Fibroblast of skin of left quadriceps (primary cell): ENCODE measurements at regions not wholly inside any gene's neighbourhood (a gene's known extent, or its start where the extent isn't known, plus 50 kb on each side); places are given as distances from the start of the nearest gene placed in this dataset.
A peak's percentile ranks its signal among the peaks of the same experiment; 100 is the strongest.
"Not testable (repeated sequence)": the region's sequence is repeated elsewhere in the genome, so short reads cannot be mapped to it uniquely, and the experiment has no call there.

ENCODE experiments used
- DNase-seq, 2 experiments: peaks; one replicate each; pipeline ENCODE4 v3.0.0-alpha.2; 2013; ENCODE audit warnings: low read depth in 2 of 2

DNA sequence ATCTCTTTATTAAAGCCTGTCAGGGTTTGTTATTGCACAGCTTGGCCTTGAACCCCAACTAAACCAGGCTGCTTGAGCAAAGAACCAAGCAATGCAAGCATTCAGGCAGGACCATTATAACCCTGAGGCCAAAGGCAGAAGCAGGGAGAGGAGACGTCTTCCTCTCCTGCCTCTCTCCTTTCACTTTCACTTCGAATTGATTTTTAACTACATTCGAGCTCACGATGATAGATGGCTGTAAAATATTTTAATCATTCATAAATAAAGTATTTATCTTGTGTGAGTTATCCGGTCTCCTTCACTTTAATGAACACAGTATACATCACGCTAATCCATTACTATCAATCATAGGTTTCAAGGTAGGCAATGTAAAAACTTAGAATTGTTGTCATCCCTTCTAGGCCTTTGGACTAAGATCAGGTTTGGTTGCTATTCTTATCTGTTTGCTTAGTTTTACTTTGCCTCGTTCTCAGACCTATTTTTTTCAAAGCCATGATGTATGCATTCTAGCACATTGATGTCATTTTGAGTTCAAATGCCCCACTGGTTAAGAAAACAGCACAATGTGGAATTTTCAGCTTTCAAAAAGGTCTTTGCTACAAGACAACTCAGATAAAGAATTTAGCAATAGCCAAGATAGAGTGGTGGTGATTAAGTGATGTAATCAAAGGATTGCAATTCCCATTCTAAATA lies 480.2 kb upstream of the RUNX1 start:
- DNase-seq = no peak

- DNase-seq = no peak
Measured at GRCh38 chr21:35528116-35529042, 479.3 kb upstream of the RUNX1 start.

- no peak for DNase-seq
Measured at GRCh38 chr21:35527358-35527757, 478.3 kb upstream of the RUNX1 start.

- no peak for DNase-seq
Measured at GRCh38 chr21:35525443-35525842, 476.3 kb upstream of the RUNX1 start.

DNA sequence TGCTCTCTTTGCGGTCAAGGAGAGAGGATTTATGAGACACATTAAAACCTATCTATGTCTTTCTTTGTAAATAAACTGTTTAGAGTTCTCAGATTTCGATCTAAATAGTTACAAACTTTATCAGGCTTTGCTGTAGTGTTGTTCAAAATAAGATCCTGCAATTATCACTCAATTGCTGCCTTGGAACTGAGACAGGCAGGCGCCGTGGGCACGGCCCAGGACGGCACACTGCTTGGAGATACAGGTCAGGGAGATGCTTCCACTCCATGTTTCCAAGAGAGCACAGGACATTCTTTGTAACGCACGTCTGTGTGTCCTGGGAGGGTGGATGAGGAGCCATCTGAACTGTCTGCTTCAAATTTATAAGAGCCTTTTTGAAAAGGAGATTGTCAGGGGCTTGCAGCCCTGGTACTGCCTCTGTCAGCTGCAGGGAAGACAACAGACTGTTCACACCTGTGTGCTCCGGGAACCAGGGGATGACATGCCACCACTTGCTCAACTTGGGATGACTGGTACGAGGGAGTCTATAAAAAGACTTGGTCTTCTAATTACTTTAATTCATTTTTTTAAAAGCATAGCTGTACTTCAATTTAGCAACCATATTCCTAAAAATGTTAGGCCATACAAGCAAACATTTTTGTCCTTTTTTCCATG lies 472.9 kb upstream of the RUNX1 start:
- DNase-seq = no peak

- DNase-seq = no peak
Measured at GRCh38 chr21:35521293-35521692, 472.2 kb upstream of the RUNX1 start.

- no peak for DNase-seq
Measured at GRCh38 chr21:35520856-35521255, 471.8 kb upstream of the RUNX1 start.

DNA sequence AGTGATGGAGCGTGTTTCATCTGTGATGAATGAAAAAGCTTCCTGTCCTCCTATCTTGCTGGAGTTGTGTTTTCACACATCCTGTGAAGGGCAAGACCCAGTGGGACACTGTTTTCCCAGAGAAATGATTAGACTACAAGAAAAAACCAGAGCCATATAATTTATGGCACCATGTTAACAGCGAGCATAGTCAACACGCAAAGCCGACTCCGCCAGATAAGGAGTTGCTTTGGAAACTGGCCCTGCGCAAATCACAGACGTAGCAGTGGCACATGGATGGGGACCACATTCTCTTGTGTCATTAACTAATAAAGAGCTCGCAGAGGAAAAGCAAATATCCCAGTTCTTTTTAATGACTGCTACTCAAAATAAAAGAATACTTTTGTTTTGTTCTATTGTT lies 471.2 kb upstream of the RUNX1 start:
- DNase-seq = no peak

GRCh38 chr21:35517865-35518264 lies 468.8 kb upstream of the RUNX1 start:
- no peak for DNase-seq

DNA sequence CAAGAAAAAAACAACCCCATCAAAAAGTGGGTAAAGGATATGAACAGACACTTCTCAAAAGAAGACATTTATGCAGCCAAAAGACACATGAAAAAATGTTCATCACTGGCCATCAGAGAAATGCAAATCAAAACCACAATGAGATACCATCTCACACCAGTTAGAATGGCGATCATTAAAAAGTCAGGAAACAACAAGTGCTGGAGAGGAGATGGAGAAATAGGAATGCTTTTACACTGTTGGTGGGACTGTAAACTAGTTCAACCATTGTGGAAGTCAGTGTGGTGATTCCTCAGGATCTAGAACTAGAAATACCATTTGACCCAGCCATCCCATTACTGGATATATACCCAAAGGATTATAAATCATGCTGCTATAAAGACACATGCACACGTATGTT lies 467.2 kb upstream of the RUNX1 start:
- not testable (repeated sequence) for DNase-seq

- DNase-seq = peak; percentile 62 to 70
Measured at GRCh38 chr21:35512346-35512745, 463.2 kb upstream of the RUNX1 start.

- no peak for DNase-seq
Measured at GRCh38 chr21:35511696-35512162, 462.6 kb upstream of the RUNX1 start.

- no peak for DNase-seq
Measured at GRCh38 chr21:35510957-35511695, 462.0 kb upstream of the RUNX1 start.

DNA sequence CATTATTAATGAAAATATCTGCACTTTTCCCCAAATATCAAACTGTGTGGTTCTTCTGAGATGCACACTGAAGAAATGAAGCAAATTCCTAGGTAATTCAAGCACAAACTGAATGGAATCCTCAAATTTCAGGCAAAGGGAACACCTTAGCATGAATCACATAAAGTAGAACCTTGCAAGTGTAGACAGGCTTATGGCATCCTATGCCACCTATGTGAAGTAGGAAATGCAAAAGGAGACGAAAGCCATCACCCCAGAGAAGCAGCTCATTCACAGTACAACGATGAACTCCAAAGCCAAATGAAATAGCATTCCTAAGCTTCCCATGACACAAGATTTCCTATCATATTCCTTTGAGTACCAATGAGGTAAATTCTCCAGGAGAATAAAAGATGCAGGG lies 461.2 kb upstream of the RUNX1 start:
- no peak for DNase-seq

GRCh38 chr21:35509001-35509704 lies 460.1 kb upstream of the RUNX1 start:
- DNase-seq = no peak

GRCh38 chr21:35508139-35508888 lies 459.2 kb upstream of the RUNX1 start:
- no peak for DNase-seq

- DNase-seq = no peak
Measured at GRCh38 chr21:35507181-35507759, 458.2 kb upstream of the RUNX1 start.

DNA sequence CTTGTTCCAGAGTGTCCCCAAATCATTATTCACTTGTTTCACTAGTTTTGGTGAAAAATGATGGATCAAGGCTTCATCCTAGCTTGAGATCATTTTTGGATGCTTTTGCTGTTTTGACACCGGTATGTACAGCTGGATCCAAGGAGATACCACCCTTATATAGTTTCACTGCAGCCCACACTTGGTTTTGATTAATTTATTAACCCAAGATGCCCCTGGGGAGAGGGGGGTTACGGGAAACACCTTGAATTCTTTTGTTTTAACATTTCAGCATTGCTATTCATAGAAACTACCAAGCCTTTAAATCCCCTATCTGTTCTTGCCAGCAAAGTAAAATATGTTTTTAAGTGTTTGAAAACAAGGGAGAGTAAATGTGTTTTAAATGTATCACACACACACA lies 457.7 kb upstream of the RUNX1 start:
- no peak for DNase-seq

GRCh38 chr21:35506352-35506751 lies 457.2 kb upstream of the RUNX1 start:
- peak; percentile 76 to 80 for DNase-seq

DNA sequence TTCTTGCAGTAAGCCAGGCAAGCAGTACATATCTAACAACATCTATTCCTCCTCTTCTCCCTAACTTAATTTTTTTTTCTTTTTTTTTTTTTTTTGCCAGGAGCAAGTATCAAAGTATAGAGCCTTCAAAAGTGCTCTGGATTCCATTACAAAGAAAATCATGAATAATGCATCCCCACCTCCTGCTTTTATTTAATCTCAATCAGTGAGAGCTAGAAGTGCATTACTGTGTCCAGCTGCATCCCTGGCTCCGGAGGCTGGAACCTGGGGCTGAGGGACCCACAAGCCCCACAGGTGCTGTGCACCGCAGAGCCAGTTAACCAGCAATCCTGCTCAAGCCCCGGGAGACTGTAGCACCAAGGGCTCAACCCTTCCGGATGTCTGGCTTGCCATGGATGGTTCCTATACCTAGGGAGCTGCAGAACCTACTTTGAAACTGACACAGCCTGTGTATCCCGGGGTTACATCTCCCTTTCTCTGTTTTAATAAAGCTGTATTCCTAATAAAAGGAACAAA lies 455.9 kb upstream of the RUNX1 start:
- DNase-seq = no peak
